Esophagus squamous epithelium (tissue), 4 donors: ENCODE measurements at regions not wholly inside any gene's neighbourhood (a gene's known extent, or its start where the extent isn't known, plus 50 kb on each side); places are given as distances from the start of the nearest gene placed in this dataset.

Source experiments
- CTCF ChIP-seq, 6 experiments: fragments of 450-650 bp in 4 of 6; fragments of 200-600 bp in 2 of 6; sonication (generic) in 2 of 6; IDR thresholded peaks; one replicate each; pipeline ENCODE4 v1.5.1; 2016 to 2019; ENCODE audit warnings: antibody characterized with exemption in 6 of 6, mild to moderate bottlenecking in 4 of 6, moderate library complexity in 4 of 6
- POLR2A ChIP-seq, 4 donors: fragments of 450-650 bp; IDR thresholded peaks; one replicate each; pipeline ENCODE4 v1.6.1; 2017; ENCODE audit warnings: antibody characterized with exemption in 4 of 4, mild to moderate bottlenecking in 4 of 4, moderate library complexity in 3 of 4

- TF ChIP-seq POLR2A (IDR thresholded peaks at IDR 0.05) (no peak), CTCF (IDR thresholded peaks at IDR 0.05) (no peak)
Measured at GRCh38 chr17:71658996-71659395, 461.8 kb upstream of the SOX9 start.
